Erythroblast (primary cell): ENCODE measurements at regions not wholly inside any gene's neighbourhood (a gene's known extent, or its start where the extent isn't known, plus 50 kb on each side); places are given as distances from the start of the nearest gene placed in this dataset.

Source experiments
- GATA1 ChIP-seq: IDR thresholded peaks from 2 replicates; pipeline ENCODE4 v1.6.1; 2011; ENCODE audit warnings: low read depth, mild to moderate bottlenecking, control low read depth, low read length, moderate library complexity
- POLR2A ChIP-seq: IDR thresholded peaks from 2 replicates; pipeline ENCODE4 v1.6.1; 2011; ENCODE audit warnings: mild to moderate bottlenecking, low read length

DNA sequence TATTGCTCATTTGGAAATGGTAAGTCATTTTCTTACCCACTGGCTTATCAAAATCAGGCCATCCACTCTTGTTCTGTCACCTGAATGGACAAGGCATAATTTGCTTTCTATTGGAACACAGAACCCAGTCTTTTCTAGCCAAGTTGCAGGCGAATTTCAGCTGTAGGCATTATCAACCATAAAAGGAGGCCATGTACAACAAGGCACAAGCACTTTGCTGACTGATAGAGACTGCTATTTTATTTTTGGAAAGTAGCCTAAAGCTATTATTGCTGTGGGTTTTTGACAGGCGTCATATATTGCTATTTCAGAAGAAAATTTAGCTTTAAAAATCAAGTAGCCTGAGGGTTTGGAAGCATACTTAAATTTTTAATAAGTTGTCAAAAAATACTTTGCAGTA, 344.2 kb downstream of the HDGFL1 start:
- TF ChIP-seq POLR2A (no peak), GATA1 (no peak)
